ENCODE measurements at regions not wholly inside any gene's neighbourhood (a gene's known extent, or its start where the extent isn't known, plus 50 kb on each side); places are given as distances from the start of the nearest gene placed in this dataset.
"Not testable (repeated sequence)": the region's sequence is repeated elsewhere in the genome, so short reads cannot be mapped to it uniquely, and the experiment has no call there.

DNA sequence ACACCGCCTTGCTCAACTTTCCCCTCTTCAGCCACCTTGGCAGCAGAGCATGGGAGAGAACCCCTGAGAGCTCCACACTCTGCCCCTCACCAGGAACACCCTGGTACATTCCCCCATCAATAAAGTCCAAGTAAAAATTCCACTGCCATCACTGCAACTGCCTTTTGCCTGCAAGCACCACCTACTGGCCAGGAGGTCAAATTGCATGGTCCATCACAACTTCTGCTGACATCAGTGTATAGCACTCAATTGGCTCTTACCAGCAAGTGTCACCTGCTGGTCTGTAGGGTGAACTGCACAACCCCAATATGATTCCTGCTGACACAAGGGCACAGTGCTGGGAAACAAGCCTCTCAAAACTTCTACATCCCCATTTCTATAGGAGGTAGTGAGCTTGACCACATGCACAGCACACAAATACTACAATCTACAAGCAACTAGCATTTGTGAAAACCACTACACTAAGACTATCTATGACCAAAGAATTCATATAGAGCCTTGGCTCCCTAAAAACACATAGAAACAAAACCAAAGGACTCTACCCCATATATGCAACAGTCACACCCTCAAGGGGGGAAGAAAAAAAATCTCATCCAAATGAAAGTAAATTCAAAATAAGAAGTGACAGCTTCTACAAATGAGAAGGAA is 69.2 kb downstream of the FASLG start:
- Histone ChIP-seq H3K9me3 (ENCODE audit: control insufficient read depth in 2 of 3, insufficient read depth in 1 of 3, low read length in 3 of 3) (no peaks in the 10 kb centered on the region), H3K27ac (ENCODE audit: low read depth in 2 of 2, low read length in 2 of 2) (no peak overlapping the region), H3K9ac (ENCODE audit: low read length in 3 of 3) (no peak overlapping the region), H3K4me1 (ENCODE audit: control insufficient read depth in 2 of 3, insufficient read depth in 2 of 3, low read depth in 1 of 3, low read length in 3 of 3) (no peaks in the 10 kb centered on the region), H3K36me3 (ENCODE audit: control insufficient read depth in 2 of 3, insufficient read depth in 3 of 3, low read length in 3 of 3) (no peaks in the 10 kb centered on the region), H3K27me3 (ENCODE audit: control insufficient read depth, insufficient read depth, low read length) (no peaks in the 10 kb centered on the region), H3K4me3 (ENCODE audit: low read length in 3 of 3) (no peak overlapping the region)
- TF ChIP-seq, protein P1, sequence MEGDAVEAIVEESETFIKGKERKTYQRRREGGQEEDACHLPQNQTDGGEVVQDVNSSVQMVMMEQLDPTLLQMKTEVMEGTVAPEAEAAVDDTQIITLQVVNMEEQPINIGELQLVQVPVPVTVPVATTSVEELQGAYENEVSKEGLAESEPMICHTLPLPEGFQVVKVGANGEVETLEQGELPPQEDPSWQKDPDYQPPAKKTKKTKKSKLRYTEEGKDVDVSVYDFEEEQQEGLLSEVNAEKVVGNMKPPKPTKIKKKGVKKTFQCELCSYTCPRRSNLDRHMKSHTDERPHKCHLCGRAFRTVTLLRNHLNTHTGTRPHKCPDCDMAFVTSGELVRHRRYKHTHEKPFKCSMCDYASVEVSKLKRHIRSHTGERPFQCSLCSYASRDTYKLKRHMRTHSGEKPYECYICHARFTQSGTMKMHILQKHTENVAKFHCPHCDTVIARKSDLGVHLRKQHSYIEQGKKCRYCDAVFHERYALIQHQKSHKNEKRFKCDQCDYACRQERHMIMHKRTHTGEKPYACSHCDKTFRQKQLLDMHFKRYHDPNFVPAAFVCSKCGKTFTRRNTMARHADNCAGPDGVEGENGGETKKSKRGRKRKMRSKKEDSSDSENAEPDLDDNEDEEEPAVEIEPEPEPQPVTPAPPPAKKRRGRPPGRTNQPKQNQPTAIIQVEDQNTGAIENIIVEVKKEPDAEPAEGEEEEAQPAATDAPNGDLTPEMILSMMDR (IDR thresholded peaks at IDR 0.05; ENCODE audit: borderline replicate concordance, extremely low read depth, insufficient read depth), result peak; percentile 37
- intact Hi-C loops (cut with DNase I), result no loop called here
- no peak for DNase-seq
- FAIRE-seq, result no peak

DNA sequence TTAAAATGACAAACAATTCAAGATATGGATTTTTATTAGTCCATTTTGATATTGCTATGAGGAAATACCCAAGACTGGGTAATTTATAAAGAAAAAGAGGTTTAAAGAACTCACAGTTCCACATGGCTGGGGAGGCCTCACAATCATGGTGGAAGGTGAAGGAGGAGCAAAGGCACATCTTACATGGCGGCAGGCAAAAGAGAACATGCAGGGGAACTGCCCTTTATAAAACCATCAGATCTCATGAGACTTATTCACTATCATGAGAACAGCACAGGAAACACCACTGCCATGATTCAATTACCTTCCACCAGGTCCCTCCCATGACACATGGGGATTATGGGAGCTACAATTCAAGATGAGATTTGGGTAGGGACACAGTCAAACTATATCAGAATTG is 69.8 kb downstream of the FASLG start:
- H3K4me1 ChIP-seq (ENCODE audit: control insufficient read depth in 2 of 3, insufficient read depth in 2 of 3, low read depth in 1 of 3, low read length in 3 of 3); intact Hi-C loops (cut with DNase I); H3K27ac ChIP-seq (ENCODE audit: low read depth in 2 of 2, low read length in 2 of 2); H3K9me3 ChIP-seq (ENCODE audit: control insufficient read depth in 2 of 3, insufficient read depth in 1 of 3, low read length in 3 of 3); DNase-seq; FAIRE-seq; H3K4me3 ChIP-seq (ENCODE audit: low read length in 3 of 3); H3K36me3 ChIP-seq (ENCODE audit: control insufficient read depth in 2 of 3, insufficient read depth in 3 of 3, low read length in 3 of 3); H3K9ac ChIP-seq (ENCODE audit: low read length in 3 of 3); H3K27me3 ChIP-seq (ENCODE audit: control insufficient read depth, insufficient read depth, low read length): not testable (repeated sequence)

GRCh38 chr1:172732427-172732826 is 73.5 kb downstream of the FASLG start:
- H3K27ac ChIP-seq (ENCODE audit: low read depth in 2 of 2, low read length in 2 of 2), result no peak overlapping the region
- TF ChIP-seq, protein P1 (IDR thresholded peaks at IDR 0.05; ENCODE audit: borderline replicate concordance, extremely low read depth, insufficient read depth), result no peak
- no peak overlapping the region for H3K4me3 ChIP-seq (ENCODE audit: low read length in 3 of 3)
- no peaks in the 10 kb centered on the region for H3K27me3 ChIP-seq (ENCODE audit: control insufficient read depth, insufficient read depth, low read length)
- FAIRE-seq (no peak), DNase-seq (no peak)
- H3K9ac ChIP-seq (ENCODE audit: low read length in 3 of 3), result no peak overlapping the region
- no peaks in the 10 kb centered on the region for H3K4me1 ChIP-seq (ENCODE audit: control insufficient read depth in 2 of 3, insufficient read depth in 2 of 3, low read depth in 1 of 3, low read length in 3 of 3)
- H3K9me3 ChIP-seq (ENCODE audit: control insufficient read depth in 2 of 3, insufficient read depth in 1 of 3, low read length in 3 of 3), result no peaks in the 10 kb centered on the region
- H3K36me3 ChIP-seq (ENCODE audit: control insufficient read depth in 2 of 3, insufficient read depth in 3 of 3, low read length in 3 of 3), result no peaks in the 10 kb centered on the region
- intact Hi-C loops (cut with DNase I), result no loop called here

DNA sequence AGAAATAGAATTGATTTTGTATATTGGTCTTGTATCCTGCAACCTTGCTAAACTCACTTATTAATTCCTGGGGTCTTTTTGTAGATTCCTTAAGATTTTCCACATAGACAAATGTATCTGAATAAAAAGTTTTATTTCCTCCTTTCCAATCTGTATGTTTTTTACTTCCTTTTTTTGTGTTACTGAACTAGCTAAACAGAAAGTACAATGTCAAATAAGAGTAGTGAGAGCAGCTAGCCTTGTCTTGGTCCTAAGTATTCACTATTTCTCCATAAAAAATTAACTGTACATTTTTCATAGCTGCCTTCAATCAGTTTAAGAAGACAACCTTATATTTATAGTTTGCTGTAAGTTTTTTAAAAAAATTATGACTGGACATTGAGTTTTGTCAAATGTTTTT is 74.9 kb downstream of the FASLG start:
- no peak overlapping the region for H3K9ac ChIP-seq (ENCODE audit: low read length in 3 of 3)
- TF ChIP-seq, protein P1 (IDR thresholded peaks at IDR 0.05; ENCODE audit: borderline replicate concordance, extremely low read depth, insufficient read depth), result no peak
- H3K9me3 ChIP-seq (ENCODE audit: control insufficient read depth in 2 of 3, insufficient read depth in 1 of 3, low read length in 3 of 3), result no peaks in the 10 kb centered on the region
- FAIRE-seq (no peak), DNase-seq (no peak)
- no peak overlapping the region for H3K4me3 ChIP-seq (ENCODE audit: low read length in 3 of 3)
- H3K27me3 ChIP-seq (ENCODE audit: control insufficient read depth, insufficient read depth, low read length), result no peaks in the 10 kb centered on the region
- H3K36me3 ChIP-seq (ENCODE audit: control insufficient read depth in 2 of 3, insufficient read depth in 3 of 3, low read length in 3 of 3), result no peaks in the 10 kb centered on the region
- intact Hi-C loops (cut with DNase I), result no loop called here
- H3K4me1 ChIP-seq (ENCODE audit: control insufficient read depth in 2 of 3, insufficient read depth in 2 of 3, low read depth in 1 of 3, low read length in 3 of 3), result no peaks in the 10 kb centered on the region
- no peak overlapping the region for H3K27ac ChIP-seq (ENCODE audit: low read depth in 2 of 2, low read length in 2 of 2)
